ENCODE measurements at regions not wholly inside any gene's neighbourhood (a gene's known extent, or its start where the extent isn't known, plus 50 kb on each side); places are given as distances from the start of the nearest gene placed in this dataset.

DNA sequence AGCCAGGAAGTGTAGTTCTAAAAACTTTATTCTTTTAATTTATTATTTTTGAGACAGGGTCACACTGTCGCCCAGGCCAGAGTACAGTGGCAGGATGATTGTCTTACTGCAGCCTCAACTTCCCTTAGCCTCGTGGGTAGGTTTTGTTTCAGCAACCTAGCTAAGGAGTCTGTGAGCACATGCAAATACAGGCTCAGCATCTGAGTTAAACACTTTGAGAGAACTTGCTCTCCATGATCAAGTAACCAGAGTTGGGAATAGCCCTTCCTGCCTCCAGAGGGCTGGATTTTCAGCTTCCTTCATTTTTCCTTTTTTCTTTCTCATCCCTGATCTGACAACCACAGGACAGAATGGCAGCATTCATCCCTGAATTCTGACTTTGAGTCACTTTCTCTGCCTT lies 871.3 kb downstream of the GALC start:
- H3K27ac ChIP-seq (ENCODE audit: low read depth in 1 of 2, low read length in 2 of 2) = no peak overlapping the region
- H3K36me3 ChIP-seq (ENCODE audit: insufficient read depth, low read length) = no peaks in the 10 kb centered on the region
- no peak overlapping the region for H3K4me3 ChIP-seq (ENCODE audit: low read length)
- Mint-ChIP-seq H3K9me3 (peaks cover 6% of the 10 kb centered on the region), H3K36me3 (ENCODE audit: low read depth) (no peaks in the 10 kb centered on the region), H3K27me3 (no peaks in the 10 kb centered on the region), H3K27ac (no peak overlapping the region), H3K4me3 (no peak overlapping the region), H3K4me1 (ENCODE audit: low read depth) (no peaks in the 10 kb centered on the region)
- intact Hi-C loops (cut with DNase I, micrococcal nuclease) = no loop called here
- CTCF ChIA-PET = no interaction called here
- POLR2A ChIA-PET = no interaction called here
- ATAC-seq (ENCODE audit: poor library complexity) (no peak), DNase-seq (no peak)
- TF ChIP-seq, protein P1, sequence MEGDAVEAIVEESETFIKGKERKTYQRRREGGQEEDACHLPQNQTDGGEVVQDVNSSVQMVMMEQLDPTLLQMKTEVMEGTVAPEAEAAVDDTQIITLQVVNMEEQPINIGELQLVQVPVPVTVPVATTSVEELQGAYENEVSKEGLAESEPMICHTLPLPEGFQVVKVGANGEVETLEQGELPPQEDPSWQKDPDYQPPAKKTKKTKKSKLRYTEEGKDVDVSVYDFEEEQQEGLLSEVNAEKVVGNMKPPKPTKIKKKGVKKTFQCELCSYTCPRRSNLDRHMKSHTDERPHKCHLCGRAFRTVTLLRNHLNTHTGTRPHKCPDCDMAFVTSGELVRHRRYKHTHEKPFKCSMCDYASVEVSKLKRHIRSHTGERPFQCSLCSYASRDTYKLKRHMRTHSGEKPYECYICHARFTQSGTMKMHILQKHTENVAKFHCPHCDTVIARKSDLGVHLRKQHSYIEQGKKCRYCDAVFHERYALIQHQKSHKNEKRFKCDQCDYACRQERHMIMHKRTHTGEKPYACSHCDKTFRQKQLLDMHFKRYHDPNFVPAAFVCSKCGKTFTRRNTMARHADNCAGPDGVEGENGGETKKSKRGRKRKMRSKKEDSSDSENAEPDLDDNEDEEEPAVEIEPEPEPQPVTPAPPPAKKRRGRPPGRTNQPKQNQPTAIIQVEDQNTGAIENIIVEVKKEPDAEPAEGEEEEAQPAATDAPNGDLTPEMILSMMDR (IDR thresholded peaks at IDR 0.05) = no peak
- H3K27me3 ChIP-seq (ENCODE audit: control insufficient read depth in 1 of 2, insufficient read depth in 2 of 2, low read length in 2 of 2) = no peaks in the 10 kb centered on the region
- H3K9me3 ChIP-seq (ENCODE audit: control insufficient read depth in 1 of 2, insufficient read depth in 1 of 2, low read length in 2 of 2) = peaks cover 0 to 6% of the 10 kb centered on the region in 2 experiments
- no peaks in the 10 kb centered on the region for H3K4me1 ChIP-seq (ENCODE audit: insufficient read depth, low read length)

DNA sequence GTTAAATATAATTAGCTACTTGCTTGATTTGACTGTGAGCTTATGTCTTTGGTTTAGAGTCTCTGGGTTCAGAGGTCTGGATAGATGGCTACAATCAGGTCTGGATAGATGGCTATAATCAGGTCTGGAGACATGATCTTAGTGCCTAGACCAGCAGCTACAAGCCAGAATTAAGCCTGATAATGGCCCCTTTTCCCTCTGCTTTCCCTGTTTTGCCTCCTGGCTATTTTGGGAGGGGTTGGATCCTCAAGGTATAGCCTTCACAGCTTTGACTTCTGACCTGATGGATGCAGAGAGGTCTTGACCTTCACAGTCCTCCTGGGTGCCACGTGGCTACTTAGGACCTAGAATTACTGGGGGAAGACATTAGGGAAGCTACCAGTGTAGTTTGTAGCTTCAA lies 877.7 kb downstream of the GALC start:
- H3K36me3 ChIP-seq (ENCODE audit: insufficient read depth, low read length) = no peaks in the 10 kb centered on the region
- no peaks in the 10 kb centered on the region for H3K27me3 ChIP-seq (ENCODE audit: control insufficient read depth in 1 of 2, insufficient read depth in 2 of 2, low read length in 2 of 2)
- no peak for ATAC-seq (ENCODE audit: poor library complexity)
- Mint-ChIP-seq H3K27ac (no peak overlapping the region), H3K36me3 (ENCODE audit: low read depth) (no peaks in the 10 kb centered on the region), H3K4me1 (ENCODE audit: low read depth) (no peaks in the 10 kb centered on the region), H3K27me3 (no peaks in the 10 kb centered on the region), H3K9me3 (peaks cover 6% of the 10 kb centered on the region), H3K4me3 (no peak overlapping the region)
- H3K9me3 ChIP-seq (ENCODE audit: control insufficient read depth in 1 of 2, insufficient read depth in 1 of 2, low read length in 2 of 2) = no peaks in the 10 kb centered on the region
- CTCF ChIA-PET = no interaction called here
- DNase-seq = no peak
- TF ChIP-seq, protein P1 (IDR thresholded peaks at IDR 0.05) = no peak
- H3K27ac ChIP-seq (ENCODE audit: low read depth in 1 of 2, low read length in 2 of 2) = no peak overlapping the region
- no peak overlapping the region for H3K4me3 ChIP-seq (ENCODE audit: low read length)
- no peaks in the 10 kb centered on the region for H3K4me1 ChIP-seq (ENCODE audit: insufficient read depth, low read length)
- POLR2A ChIA-PET = no interaction called here
- intact Hi-C loops (cut with DNase I, micrococcal nuclease) = no loop called here

DNA sequence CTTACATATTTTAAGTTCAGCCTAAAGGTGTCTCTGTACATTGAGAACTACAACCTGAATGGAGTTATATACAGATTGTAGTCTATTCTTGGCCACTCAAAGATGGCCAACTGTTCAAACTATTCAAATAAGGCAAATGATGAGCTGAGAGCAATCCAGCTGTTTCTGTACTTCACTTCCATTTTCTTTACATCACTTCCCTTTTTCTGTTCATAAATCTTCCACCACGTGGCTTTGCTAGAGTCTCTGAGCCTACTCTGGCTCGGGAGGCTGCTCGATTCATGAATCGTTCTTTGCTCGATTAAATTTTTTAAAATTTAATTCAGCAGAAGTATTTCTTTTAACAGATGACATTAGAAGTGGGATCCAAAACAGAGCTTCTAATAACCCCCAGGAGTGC lies 879.7 kb downstream of the GALC start:
- Mint-ChIP-seq H3K27me3 (no peaks in the 10 kb centered on the region), H3K27ac (no peak overlapping the region), H3K4me3 (no peak overlapping the region), H3K9me3 (peaks cover 5% of the 10 kb centered on the region), H3K4me1 (ENCODE audit: low read depth) (no peaks in the 10 kb centered on the region), H3K36me3 (ENCODE audit: low read depth) (no peaks in the 10 kb centered on the region)
- no peak for ATAC-seq (ENCODE audit: poor library complexity)
- CTCF ChIA-PET = interaction anchor here (0.8 kb wide), 1 partner anchor 9 kb away, joined by 3 read pairs; no protein-coding TSS in a partner anchor
- POLR2A ChIA-PET = no interaction called here
- Histone ChIP-seq H3K27ac (ENCODE audit: low read depth in 1 of 2, low read length in 2 of 2) (no peak overlapping the region), H3K36me3 (ENCODE audit: insufficient read depth, low read length) (no peaks in the 10 kb centered on the region), H3K4me1 (ENCODE audit: insufficient read depth, low read length) (no peaks in the 10 kb centered on the region), H3K4me3 (ENCODE audit: low read length) (no peak overlapping the region), H3K27me3 (ENCODE audit: control insufficient read depth in 1 of 2, insufficient read depth in 2 of 2, low read length in 2 of 2) (no peaks in the 10 kb centered on the region), H3K9me3 (ENCODE audit: control insufficient read depth in 1 of 2, insufficient read depth in 1 of 2, low read length in 2 of 2) (no peaks in the 10 kb centered on the region)
- no peak for DNase-seq
- intact Hi-C loops (cut with DNase I, micrococcal nuclease) = no loop called here
- TF ChIP-seq, protein P1 (IDR thresholded peaks at IDR 0.05) = no peak
